DND-41 (cell line): ENCODE measurements at regions not wholly inside any gene's neighbourhood (a gene's known extent, or its start where the extent isn't known, plus 50 kb on each side); places are given as distances from the start of the nearest gene placed in this dataset.

Experiments
- ATAC-seq: fragments of 200-7000 bp; cut with Tn5 transposase; 3 replicates; pipeline ENCODE4 v1.9.1; 2021; ENCODE audit warnings: low read depth; ENCODE audit not compliant: insufficient read depth
- DNase-seq: peaks from one replicate; pipeline ENCODE4 v3.0.0-alpha.2; 2020
- H2AFZ ChIP-seq: 2 replicates; pipeline ENCODE4 v1.6.0; 2012; ENCODE audit warnings: low read depth, low read length
- H3K27ac ChIP-seq: 2 replicates; pipeline ENCODE4 v1.5.1; 2012; ENCODE audit warnings: low read length, inconsistent platforms
- H3K27me3 ChIP-seq: fragments of 200-600 bp; sonication (generic); 2 replicates; pipeline ENCODE4 v1.6.0; 2012; ENCODE audit warnings: low read length, mild to moderate bottlenecking, inconsistent platforms; ENCODE audit not compliant: insufficient read depth, poor library complexity
- H3K36me3 ChIP-seq: 2 replicates; pipeline ENCODE4 v1.5.1; 2012; ENCODE audit warnings: low read length, inconsistent platforms; ENCODE audit not compliant: insufficient read depth
- H3K4me1 ChIP-seq: 2 replicates; pipeline ENCODE4 v1.5.1; 2012; ENCODE audit warnings: mild to moderate bottlenecking, low read length; ENCODE audit not compliant: insufficient read depth
- H3K4me2 ChIP-seq: 2 replicates; pipeline ENCODE4 v1.6.0; 2012; ENCODE audit warnings: mild to moderate bottlenecking, moderate library complexity, low read length, inconsistent platforms; ENCODE audit not compliant: insufficient read depth
- H3K4me3 ChIP-seq, 2 experiments: fragments of 200-600 bp in 1 of 2; shearing (Covaris generic) in 1 of 2; 2 replicates each; pipeline ENCODE4 v1.5.1; 2012 to 2016; ENCODE audit warnings: inconsistent platforms in 2 of 2, low read length in 2 of 2, mild to moderate bottlenecking in 2 of 2, low read depth in 1 of 2, moderate library complexity in 1 of 2
- H3K79me2 ChIP-seq: 2 replicates; pipeline ENCODE4 v1.6.0; 2012; ENCODE audit warnings: low read length, inconsistent platforms; ENCODE audit not compliant: insufficient read depth
- H3K9ac ChIP-seq: 2 replicates; pipeline ENCODE4 v1.6.0; 2012; ENCODE audit warnings: low read depth, mild to moderate bottlenecking, inconsistent platforms, low read length, moderate library complexity
- H3K9me3 ChIP-seq: 2 replicates; pipeline ENCODE4 v1.5.1; 2012; ENCODE audit warnings: low read length, moderate library complexity, mild to moderate bottlenecking, inconsistent platforms; ENCODE audit not compliant: insufficient read depth, severe bottlenecking
- H4K20me1 ChIP-seq: 2 replicates; pipeline ENCODE4 v1.6.0; 2012; ENCODE audit warnings: low read length; ENCODE audit not compliant: insufficient read depth
- EZH2 ChIP-seq: IDR thresholded peaks from 3 replicates; pipeline ENCODE4 v1.6.1; 2012; ENCODE audit warnings: borderline replicate concordance, low read depth, mild to moderate bottlenecking, moderate library complexity, low read length, inconsistent platforms; ENCODE audit not compliant: severe bottlenecking
- TF ChIP-seq, protein P1 (sequence below): IDR thresholded peaks from 2 replicates; pipeline ENCODE4 v1.5.1; 2012; ENCODE audit warnings: borderline replicate concordance, low read length, moderate library complexity, mild to moderate bottlenecking; ENCODE audit not compliant: poor library complexity, severe bottlenecking; ENCODE audit errors: extremely low read depth

GRCh38 chr2:126798276-126799140 is 100.2 kb upstream of the TEX51 start:
- Histone ChIP-seq H3K27me3 (peaks cover 14% of the 10 kb centered on the region), H3K79me2 (no peaks in the 10 kb centered on the region), H2AFZ (no peak overlapping the region), H3K27ac (no peak overlapping the region), H3K4me3 (no peak overlapping the region), H3K9me3 (no peaks in the 10 kb centered on the region), H3K36me3 (no peaks in the 10 kb centered on the region), H3K9ac (no peak overlapping the region), H3K4me2 (no peak overlapping the region), H3K4me1 (no peaks in the 10 kb centered on the region), H4K20me1 (no peaks in the 10 kb centered on the region)
- ATAC-seq (no peak), DNase-seq (no peak)
- TF ChIP-seq EZH2: no peak
- TF ChIP-seq, protein P1, sequence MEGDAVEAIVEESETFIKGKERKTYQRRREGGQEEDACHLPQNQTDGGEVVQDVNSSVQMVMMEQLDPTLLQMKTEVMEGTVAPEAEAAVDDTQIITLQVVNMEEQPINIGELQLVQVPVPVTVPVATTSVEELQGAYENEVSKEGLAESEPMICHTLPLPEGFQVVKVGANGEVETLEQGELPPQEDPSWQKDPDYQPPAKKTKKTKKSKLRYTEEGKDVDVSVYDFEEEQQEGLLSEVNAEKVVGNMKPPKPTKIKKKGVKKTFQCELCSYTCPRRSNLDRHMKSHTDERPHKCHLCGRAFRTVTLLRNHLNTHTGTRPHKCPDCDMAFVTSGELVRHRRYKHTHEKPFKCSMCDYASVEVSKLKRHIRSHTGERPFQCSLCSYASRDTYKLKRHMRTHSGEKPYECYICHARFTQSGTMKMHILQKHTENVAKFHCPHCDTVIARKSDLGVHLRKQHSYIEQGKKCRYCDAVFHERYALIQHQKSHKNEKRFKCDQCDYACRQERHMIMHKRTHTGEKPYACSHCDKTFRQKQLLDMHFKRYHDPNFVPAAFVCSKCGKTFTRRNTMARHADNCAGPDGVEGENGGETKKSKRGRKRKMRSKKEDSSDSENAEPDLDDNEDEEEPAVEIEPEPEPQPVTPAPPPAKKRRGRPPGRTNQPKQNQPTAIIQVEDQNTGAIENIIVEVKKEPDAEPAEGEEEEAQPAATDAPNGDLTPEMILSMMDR: no peak

GRCh38 chr2:126799301-126799700 is 99.4 kb upstream of the TEX51 start:
- H3K27me3 ChIP-seq: peaks cover 14% of the 10 kb centered on the region
- H3K36me3 ChIP-seq: no peaks in the 10 kb centered on the region
- DNase-seq: no peak
- ATAC-seq: no peak
- no peak overlapping the region for H3K9ac ChIP-seq
- no peaks in the 10 kb centered on the region for H3K4me1 ChIP-seq
- no peak overlapping the region for H3K4me2 ChIP-seq
- no peak overlapping the region for H3K4me3 ChIP-seq
- no peak overlapping the region for H3K27ac ChIP-seq
- H4K20me1 ChIP-seq: no peaks in the 10 kb centered on the region
- no peaks in the 10 kb centered on the region for H3K9me3 ChIP-seq
- no peak overlapping the region for H2AFZ ChIP-seq
- no peaks in the 10 kb centered on the region for H3K79me2 ChIP-seq
- TF ChIP-seq, protein P1: no peak
- TF ChIP-seq EZH2: no peak

GRCh38 chr2:126801473-126801872 is 97.2 kb upstream of the TEX51 start:
- Histone ChIP-seq H3K36me3 (no peaks in the 10 kb centered on the region), H3K27me3 (peaks cover 6% of the 10 kb centered on the region), H3K4me3 (no peak overlapping the region), H3K4me2 (no peak overlapping the region), H3K9ac (no peak overlapping the region), H2AFZ (no peak overlapping the region), H3K9me3 (no peaks in the 10 kb centered on the region), H3K27ac (no peak overlapping the region), H3K4me1 (no peaks in the 10 kb centered on the region), H4K20me1 (no peaks in the 10 kb centered on the region), H3K79me2 (no peaks in the 10 kb centered on the region)
- ATAC-seq (no peak), DNase-seq (no peak)
- TF ChIP-seq, protein P1: no peak
- no peak for TF ChIP-seq EZH2
